Skin epidermis (tissue), 12 donors: ENCODE measurements at regions not wholly inside any gene's neighbourhood (a gene's known extent, or its start where the extent isn't known, plus 50 kb on each side); places are given as distances from the start of the nearest gene placed in this dataset.
A peak's percentile ranks its signal among the peaks of the same experiment; 100 is the strongest.
"Not testable (repeated sequence)": the region's sequence is repeated elsewhere in the genome, so short reads cannot be mapped to it uniquely, and the experiment has no call there.

Experiments used
- H3K27ac ChIP-seq, 21 experiments: fragments of 200-600 bp; sonication (generic) in 11 of 21; one replicate each; pipeline ENCODE4 v1.5.0; 2020; ENCODE audit warnings: mild to moderate bottlenecking in 3 of 21, inconsistent platforms in 2 of 21, moderate library complexity in 2 of 21
- H3K4me3 ChIP-seq, 7 experiments: fragments of 200-600 bp; sonication (generic) in 2 of 7; one replicate each; pipeline ENCODE4 v1.5.0; 2020; ENCODE audit warnings: inconsistent platforms in 2 of 7, mild to moderate bottlenecking in 2 of 7, moderate library complexity in 1 of 7

DNA sequence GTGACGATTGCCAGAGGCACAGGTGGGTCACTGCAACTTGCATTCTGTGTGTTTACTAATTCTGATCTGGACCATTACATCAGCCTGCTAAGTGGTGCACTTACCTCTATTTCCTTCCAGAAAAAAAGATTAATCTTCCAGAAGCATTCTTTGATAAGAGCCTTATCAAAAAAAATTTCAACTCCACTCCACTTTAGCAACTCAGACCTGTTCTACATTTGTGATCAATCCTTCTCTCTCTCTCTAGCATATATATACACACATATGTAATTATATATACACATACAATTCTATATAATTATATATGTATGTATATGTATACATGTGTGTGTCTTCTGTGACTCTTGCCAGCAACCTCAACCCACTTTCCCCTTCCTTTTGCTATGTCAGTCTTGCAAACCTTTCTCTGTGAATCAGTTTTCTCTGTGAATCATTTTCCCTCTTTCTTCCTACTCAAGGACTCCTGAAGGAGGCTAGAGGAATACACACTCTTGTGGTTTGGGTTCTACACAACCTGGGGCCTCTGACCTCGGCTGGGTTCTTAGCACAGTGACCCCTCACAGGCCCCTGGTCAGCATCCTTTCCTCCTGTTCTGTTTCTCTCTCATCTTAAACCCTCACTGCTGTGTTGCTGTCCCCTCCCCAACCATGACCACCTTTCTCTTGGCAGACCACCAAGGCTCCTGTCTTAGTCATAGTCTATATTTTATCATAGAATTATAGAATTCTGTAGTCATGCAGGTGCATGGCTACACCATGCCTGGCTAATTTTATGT lies 130.4 kb upstream of the PELI1 start:
- H3K27ac ChIP-seq = peak overlapping the region in 20 of 21 experiments; percentile 50 to 91 (median 80)
- H3K4me3 ChIP-seq = no peak overlapping the region

DNA sequence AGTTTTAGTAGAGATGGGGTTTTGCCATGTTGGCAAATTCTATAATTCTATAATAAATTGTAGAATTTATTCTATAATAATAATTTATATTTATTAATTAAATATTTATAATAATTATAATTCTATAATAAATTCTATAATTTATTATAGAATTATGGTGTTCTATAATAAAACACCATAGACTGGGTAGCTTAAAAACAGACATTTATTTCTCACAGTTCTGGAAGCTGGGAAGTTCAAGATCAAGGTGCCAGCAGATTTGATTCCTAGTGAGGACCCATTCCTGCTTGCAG lies 130.9 kb upstream of the PELI1 start:
- no peak overlapping the region for H3K4me3 ChIP-seq
- peak overlapping the region in 2 of 21 experiments; percentile 60 to 91 for H3K27ac ChIP-seq

DNA sequence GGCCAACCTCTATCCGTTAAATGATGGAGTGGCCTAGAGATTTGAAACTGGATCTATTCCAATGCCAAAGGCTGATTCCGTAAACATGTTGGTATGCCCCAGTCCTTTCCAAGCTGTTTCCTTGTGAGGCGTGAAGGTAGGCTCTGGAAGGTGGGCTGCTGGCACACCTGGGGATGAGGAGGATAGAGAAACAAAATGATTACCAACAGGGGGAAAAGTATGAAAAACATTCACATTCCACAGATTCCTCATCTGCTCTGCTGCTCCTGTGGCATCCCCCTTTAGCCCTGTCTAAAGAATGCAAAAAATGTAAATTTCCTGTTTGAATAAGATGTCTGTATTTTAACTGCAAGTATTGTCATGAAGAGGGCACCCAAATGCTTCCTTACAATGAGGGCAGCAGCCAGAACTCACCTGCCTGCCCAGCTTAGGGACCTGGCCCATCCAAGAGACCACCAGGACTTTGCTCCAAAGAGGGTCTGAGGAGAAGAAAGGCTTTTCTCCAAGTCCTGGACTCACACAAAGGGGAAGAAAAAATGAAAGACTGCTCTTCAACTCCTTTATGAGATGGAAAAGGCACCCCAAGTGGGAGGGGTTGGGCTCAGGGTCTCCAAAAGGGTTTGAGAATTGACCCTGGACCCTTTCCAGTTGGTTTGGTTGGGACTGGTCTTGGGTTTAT lies 132.3 kb upstream of the PELI1 start:
- peak overlapping the region in 14 of 21 experiments; percentile 10 to 76 (median 42) for H3K27ac ChIP-seq

DNA sequence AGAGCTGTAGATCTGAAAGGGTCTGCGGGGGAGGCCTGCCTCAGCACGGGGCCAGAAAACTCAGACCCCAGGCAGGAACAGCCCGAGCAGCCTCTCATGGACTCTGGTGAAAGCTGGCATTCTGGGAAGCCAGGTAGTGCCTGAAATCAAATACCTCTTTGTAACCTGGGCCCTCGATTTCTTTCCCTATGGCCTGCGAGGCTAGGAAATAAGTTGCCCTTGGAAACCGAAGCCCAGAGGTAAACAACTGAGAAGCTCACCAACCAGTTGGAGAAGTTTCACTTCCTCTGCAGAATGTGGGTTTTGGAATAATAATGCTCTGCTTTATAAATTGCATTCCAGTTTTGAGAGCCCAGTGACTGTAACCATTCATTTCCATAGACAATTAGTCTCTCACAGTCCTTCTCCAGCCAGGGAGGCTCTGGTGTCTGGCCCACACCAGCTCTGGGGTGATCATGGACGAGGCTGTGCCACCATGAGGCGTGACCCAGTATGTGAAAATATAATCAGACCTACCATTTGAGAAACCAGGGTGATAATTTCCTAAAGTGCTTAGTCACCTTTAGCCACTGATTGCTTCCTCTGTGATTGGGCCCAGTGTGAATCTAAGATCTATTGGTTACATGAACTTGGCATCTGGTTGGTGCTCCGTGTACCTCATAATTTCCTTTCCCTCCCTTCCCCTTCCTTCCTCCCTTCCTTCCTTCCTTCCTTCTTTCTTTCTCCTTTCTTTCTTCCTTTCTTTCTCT lies 133.1 kb upstream of the PELI1 start:
- no peak overlapping the region for H3K4me3 ChIP-seq
- H3K27ac ChIP-seq = peak overlapping the region in 17 of 21 experiments; percentile 0 to 76 (median 39)

More for the DNA sequence above, 132.3 kb upstream of the PELI1 start:
- H3K4me3 ChIP-seq = no peak overlapping the region

DNA sequence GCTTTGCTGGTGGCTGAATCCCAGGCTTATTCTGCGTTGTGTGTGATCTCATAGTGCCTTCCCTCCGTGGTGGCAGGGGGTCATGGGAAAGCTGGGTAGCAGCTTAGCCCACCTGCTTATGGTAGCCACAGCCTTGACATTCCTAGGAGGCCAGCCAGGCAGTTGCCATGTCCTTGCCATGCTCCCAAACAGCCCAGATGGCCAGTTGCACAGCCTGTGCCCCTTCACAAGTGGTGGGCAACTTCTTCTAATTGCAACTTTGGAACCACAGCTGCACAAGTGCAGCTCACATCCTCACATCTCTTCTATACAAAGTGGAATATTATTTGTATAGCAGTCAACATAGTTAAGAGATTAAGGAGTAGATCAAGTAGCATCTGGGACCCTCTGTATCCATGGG lies 136.6 kb upstream of the PELI1 start:
- not testable (repeated sequence) for H3K4me3 ChIP-seq, H3K27ac ChIP-seq

DNA sequence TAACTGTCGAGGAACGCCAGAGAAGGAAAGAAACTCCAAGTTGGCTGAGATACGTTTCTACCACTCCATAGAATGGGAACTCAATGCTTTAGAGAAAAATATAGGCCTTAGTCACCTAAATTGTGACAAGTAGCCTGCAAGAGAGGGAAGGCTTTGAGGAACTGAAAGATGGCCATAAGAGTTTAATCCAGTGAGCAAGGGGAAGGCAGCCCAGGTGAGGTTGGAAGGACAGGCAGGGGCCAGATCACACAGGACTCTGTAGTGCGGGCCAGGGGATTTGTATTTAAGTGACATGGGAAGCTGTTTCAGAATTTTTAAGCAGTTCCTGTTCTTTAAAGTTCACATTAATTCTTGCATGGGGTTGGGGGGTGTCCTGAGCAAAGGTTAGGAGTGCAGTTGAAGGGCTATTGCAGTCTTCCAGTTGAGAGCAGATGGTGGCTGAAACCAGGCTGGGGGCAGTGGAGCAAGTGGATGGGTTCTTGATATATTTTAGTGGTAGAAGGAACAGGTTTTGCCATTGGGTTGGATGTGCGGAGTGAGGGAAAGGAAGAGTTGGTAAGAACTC lies 138.9 kb upstream of the PELI1 start:
- Histone ChIP-seq H3K4me3 (no peak overlapping the region), H3K27ac (peak overlapping the region in 12 of 21 experiments; percentile 1 to 72 (median 44))

DNA sequence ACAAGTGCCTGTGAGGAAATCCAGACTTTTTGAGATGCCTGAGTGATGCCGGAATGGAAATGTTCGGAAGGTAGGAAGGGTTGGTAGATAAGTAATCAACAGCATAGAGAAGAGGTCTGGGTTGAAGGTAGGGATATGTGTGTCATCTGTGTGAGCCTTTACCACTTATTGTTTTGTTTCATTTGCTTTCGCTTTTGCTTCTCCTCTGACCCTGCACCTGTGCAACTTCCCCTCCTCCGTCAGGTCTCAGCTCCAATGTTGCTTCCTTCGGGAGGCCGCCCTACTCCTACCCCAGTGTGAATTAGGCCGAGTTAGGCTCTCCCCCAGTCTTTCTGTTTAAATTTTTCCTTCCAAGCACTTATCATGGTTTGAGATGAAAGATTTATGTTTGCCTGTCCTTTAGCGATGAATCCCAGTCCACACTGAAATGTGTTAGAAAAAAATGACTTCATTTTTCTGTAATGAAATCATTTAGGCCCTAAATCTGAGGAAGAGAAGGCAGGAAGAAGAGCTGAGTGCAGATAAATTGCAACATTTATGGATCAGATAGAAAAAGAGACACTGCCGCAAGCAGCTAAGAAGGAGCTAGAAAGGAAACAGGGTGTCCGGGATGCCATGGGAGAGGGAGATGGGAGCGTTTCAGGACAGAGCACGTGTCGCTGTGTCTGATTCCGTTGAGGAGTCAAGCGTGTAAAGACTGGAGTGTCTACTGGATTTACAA lies 139.6 kb upstream of the PELI1 start:
- H3K4me3 ChIP-seq = no peak overlapping the region
- H3K27ac ChIP-seq = peak overlapping the region in 11 of 21 experiments; percentile 7 to 72 (median 45)

DNA sequence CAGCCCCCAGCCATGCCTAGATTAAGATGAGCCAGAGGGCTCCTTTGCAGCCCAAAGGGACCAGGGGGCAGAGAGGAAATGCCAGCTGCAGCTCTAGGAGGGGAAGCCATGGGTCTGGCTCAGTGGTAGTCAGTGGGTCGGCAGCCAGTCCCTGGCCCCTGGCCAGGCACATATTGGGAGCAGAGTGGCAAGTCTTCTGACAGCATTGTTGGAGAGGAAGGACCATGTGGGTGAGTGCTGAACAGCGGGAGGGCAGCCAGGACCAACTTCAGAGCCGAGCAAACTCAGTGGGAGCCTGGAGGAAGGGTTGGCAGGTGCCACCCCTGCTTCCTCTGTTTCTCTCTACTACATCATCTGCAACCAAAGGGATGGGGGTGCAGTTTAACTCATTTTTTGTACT lies 140.5 kb upstream of the PELI1 start:
- no peak overlapping the region for H3K4me3 ChIP-seq
- no peak overlapping the region for H3K27ac ChIP-seq

DNA sequence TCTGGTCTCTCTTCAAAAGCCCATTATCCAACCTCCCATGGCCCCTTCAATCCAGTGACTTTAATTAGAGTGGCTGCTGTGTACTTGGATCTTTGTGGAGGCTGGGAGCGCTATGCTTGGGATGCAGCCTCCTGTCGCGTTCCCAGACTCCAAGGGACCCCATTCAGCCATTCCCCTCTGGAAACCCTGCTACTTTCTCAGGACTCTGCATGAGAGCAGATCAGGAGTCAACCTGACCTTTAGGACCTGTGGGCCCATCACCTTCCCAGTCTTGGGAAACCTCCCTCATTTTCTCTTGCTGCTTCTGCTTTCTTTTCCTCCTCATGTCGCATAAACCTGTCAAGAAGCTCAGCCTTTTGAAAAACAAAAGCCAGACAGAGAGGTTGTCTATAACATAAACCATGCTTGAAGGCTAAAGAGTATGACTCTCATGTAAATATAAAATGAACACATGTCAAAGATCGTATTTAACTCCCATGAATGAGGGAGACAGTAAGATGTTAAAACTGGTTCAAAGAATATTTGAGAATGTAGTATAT lies 143.1 kb upstream of the PELI1 start:
- Histone ChIP-seq H3K27ac (no peak overlapping the region), H3K4me3 (no peak overlapping the region)

DNA sequence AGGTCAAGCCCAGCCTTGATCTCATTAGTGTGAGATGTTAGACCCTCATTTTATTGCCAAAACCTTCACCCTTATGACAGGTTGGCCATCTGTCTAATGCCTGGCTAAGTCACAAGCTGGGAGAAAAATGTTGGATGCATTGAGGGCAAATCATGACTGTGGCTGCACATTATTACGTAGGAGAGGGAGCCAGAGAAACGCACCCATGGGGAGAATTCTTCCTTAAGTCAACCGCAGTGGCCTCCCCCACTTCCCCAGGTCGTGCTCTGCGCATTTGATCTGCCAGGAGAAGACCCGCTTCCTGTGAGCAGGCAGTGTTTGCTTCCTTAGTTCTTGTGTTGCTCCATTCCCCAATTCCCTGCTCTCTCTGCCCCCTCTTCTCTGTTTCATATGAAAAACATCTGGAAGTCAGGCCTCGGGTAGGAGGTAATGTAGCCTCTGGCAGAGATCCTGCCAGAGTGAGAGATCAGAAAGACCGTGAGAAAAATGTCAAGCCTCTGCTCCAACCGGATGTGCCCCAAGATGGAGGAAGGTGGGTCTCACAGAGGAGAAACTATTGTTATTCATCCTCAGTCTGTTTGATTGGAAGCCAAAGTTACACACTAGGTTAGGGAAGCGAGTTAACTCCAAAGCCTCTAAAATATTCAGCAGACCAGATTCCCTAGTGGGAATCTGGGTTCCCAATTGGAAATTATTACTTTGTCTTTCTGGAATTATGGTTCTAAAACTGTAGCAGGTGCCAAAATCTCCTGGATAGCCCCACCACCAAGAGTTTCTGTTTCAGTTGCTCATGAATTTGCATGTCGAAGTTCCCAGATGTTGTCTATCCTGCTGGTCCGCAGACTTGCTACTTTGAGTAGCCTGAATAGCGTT lies 144.3 kb upstream of the PELI1 start:
- no peak overlapping the region for H3K4me3 ChIP-seq
- peak overlapping the region in 3 of 21 experiments; percentile 8 to 33 (median 8) for H3K27ac ChIP-seq

DNA sequence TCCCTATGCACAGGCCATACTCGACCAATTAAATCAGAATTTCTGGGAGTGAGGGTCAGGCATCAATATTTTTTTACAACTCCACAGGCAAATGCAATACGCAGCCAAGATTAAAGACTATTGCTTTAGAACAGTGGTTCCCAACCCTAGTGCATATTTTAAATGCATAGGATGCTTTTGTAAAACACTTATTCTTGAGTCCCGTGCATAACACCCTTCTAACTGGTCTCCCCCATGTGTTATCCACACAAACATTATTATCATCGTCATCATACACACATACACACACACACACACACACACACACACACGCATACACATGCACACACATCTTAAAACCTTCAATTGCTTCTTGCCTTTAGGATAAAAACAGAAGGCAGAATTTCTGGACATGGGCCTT lies 145.0 kb upstream of the PELI1 start:
- no peak overlapping the region for H3K4me3 ChIP-seq
- peak overlapping the region in 1 of 21 experiments; percentile 33 for H3K27ac ChIP-seq

DNA sequence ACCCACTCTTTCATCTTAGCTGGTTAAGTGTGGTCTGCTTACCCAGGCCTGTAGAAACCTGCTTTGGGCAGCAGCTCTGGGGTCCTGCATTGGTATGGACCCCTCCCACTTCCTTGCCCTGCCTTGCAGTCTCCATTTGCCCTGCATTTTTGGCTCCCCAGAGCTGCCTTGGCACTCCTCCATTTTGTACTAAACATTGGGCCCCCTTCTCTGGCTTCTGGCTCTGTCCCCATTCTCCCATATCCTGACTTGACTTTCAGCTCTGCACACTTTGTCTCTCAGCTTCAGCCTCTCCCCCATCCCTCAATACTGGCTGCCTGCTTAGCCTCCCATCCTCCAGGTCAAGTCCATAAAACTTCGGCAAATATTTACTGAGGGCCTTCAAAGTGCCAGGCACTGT lies 145.5 kb upstream of the PELI1 start:
- Histone ChIP-seq H3K4me3 (no peak overlapping the region), H3K27ac (no peak overlapping the region)

DNA sequence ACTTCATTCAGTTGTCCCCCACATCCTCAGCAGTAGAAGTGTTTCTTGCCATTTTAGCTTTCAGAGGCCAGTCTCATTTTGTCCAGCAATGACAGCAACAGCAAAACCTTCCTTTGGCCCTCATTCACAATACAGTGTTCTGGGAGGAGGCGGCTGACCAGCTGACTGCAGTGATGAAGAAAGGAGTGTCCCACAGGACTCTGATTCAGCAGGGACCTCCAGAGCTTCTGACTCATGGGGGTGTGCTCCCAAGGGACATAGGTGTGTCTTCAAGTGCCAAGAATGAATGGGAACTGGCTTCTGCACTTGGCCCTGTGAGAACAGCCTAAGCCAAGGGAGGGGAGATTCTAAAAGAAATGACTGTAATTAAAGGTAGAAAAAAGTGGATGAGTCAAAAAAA lies 147.0 kb upstream of the PELI1 start:
- Histone ChIP-seq H3K27ac (no peak overlapping the region), H3K4me3 (no peak overlapping the region)

DNA sequence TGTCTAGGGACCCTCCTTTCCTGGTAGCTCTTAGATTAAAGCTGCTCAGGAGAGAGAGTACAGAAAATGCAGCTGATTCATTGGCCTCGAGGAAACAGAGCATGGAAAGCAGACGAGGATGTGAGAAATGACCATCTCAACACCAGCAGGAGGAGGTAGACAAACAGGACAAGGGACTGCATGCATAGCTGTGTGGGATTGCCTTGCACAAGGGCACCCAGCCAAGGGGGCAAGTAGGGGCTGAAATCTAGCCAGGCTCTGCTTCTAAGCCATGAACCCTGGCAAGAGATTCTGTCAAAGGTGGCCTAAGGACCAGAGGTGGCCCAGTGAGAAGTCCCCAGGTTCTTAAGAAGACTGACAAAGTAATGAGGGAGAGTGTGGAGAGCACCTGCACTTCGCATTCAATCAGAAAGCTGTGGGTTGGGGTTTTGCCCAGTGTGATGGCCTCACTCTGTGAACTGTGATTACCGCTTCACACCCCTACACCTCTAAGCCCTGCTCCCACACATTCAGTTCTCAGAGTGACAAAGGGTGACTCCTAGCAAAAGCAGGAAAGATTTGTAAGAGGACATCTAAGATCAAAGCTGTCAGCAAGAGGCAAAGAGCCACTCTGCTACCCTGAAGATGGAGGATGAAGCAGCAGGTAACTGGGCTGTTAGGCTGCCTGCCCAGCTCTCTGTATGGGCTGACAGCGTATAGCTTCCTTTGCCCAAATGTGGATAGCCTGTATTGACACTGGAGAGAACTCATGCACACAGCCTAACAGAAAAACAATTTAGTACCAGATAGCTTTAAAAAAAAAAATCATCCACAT lies 151.3 kb upstream of the PELI1 start:
- no peak overlapping the region for H3K4me3 ChIP-seq
- H3K27ac ChIP-seq = no peak overlapping the region

DNA sequence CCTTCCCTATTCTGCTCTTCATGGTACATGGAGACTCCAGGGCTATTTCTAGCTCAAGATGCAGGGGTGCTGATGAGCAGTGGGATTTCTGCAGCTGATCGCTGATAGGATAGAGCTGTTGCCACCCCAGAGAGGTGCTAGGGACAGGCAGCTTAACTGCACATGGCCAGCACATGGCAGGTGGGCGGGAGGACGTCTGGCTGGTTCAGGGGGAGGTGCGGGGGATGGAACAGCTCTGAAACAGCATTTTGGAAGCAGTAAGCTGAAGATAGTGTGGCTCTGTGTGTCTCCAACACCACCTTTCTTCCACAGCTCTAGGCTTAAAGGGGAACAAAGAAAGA lies 151.9 kb upstream of the PELI1 start:
- H3K4me3 ChIP-seq = no peak overlapping the region

DNA sequence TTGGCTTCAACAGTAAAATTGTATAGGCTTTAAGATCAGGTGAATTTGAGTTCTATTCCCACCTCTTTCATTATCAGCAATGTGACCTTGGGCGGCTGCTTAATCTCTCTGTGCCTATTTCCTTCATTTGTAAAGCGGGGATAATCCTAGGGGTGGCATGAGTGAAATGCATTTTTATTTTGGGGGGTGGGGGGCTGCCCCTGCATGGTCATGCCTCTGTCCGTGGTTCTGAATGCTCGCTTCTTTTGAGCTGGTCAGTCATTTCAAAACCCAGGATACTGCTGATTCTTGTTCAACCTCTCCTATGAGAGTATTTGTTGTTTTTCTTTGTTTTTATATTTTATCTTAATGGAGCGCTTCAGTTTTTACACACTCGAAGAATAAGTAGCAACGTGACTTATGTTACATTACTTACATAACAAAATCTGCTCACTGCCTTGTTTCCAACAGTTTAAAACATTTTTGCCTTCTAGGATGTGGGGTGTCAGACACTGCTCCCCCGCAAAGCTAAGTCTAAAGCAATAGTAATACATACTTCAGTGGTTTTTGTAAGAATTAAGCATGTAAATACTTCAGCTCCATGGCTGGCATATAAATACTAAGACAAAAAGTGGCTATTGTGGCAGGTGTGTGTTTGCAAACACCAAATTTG lies 152.6 kb upstream of the PELI1 start:
- no peak overlapping the region for H3K4me3 ChIP-seq
- H3K27ac ChIP-seq = no peak overlapping the region

More for the DNA sequence above, 151.9 kb upstream of the PELI1 start:
- H3K27ac ChIP-seq = no peak overlapping the region

DNA sequence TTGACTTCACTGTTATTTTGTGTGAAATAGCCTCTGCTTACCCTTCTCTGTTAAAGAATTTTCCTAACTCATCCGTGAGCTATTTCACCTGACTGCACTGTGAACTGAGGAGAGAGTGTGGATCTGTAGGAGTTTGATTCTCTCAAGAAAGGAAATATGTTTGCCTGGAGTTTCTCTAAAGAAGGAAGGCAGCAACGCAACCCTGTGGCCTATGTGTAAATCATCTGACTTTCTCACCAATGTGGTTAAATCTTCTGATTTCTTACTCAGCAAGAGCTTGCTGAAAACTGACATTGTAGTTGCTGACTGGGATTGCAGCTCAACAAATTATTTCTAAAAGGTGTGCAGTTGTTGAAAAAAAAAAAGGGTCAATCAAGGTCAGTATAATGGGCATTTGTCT lies 153.9 kb upstream of the PELI1 start:
- no peak overlapping the region for H3K27ac ChIP-seq
- H3K4me3 ChIP-seq = no peak overlapping the region
